GM18907 (cell line): ENCODE measurements at regions not wholly inside any gene's neighbourhood (a gene's known extent, or its start where the extent isn't known, plus 50 kb on each side); places are given as distances from the start of the nearest gene placed in this dataset.
"Not testable (repeated sequence)": the region's sequence is repeated elsewhere in the genome, so short reads cannot be mapped to it uniquely, and the experiment has no call there.

ENCODE experiments used
- ATAC-seq: cut with Tn5 transposase; IDR thresholded peaks from one replicate; pipeline ENCODE4 v1.9.1; 2021; ENCODE audit warnings: mild to moderate bottlenecking, moderate library complexity; ENCODE audit not compliant: unreplicated experiment

DNA sequence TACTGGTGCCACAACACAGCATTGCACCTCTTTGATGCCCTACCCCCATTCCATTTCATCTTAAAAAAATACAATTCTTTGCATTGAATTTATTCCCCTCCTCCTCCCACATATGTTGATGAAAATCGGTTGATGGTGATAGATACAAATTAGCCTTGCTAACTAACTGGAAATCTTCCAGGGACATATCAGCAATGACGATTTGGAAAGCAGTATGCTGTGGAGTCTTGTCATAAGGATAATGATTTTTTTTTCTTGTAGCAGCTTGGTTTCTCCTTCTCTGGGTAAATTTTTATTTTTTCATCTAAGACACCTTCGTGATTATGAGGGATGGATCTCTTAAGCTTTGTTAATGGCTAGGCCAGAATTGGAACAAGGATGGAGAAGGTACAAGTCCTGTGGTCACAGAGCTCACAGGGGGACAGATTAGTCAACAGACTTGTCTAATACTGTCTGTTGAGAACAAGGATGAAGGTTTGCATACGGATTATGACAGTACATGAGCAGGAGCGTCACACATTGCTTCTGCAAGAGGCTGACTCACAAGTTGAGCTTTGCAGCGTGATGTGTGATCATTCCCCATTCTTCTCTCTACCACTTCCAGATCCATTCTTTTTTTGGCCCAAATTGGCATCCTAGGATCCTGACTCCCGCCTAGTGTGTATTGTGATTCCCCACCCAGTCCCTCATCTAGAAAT is 233.1 kb upstream of the FERMT1 start:
- ATAC-seq, result no peak

DNA sequence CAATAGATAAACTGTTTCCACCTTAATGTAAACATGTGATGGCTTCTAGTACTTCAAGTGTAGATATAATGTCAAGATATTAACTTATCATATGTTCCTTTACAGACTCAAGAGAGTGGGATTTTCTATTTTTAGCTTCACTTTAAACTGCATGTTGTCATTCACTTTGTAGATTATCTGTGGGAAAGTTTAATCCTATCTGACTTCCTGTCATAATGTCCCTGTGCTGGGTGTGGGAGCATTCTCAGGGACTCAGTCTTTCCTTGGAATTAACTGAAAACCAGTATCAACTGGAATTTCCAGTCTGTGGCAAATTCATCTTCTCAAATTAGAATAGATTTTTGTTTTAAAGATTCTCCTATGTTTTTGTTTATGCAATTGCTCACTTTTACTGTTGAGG is 226.1 kb upstream of the FERMT1 start:
- no peak for ATAC-seq

DNA sequence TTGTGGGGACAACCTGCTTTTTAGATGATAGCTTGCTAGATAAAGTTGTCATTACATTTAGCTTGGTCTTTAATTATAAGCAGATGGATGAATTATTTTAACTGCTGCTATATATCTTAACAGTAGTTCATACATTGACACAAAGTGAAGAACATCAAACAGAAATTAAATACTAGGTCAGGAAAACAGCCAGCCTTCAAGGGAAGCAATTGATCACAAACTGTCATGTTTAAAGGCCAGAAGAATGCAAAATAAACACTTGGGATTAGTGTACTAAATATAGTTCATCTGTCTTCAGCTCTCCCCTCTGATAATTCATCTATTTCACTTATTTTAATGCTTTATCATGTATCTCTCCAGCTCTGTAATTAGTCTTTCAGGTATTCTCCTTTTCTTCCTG is 225.1 kb upstream of the FERMT1 start:
- ATAC-seq, result no peak

DNA sequence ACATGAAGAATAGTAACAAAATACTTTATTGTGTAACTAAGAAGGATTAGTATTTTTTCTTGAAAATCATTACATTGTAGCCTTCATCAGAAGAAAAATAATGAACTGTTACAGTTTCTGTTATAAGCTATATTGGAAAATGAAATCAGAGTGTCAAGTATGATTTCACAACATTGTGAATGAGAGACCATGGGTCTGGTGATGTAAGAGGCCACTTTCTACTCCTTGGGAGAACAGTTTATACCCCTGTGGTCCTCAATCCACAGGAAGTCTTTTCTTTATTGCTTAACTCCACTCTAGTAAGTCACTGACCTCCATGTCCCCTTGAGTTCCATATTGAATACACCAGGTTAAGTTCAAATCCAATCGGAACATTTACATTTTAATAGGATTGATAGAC is 218.7 kb upstream of the FERMT1 start:
- no peak for ATAC-seq

DNA sequence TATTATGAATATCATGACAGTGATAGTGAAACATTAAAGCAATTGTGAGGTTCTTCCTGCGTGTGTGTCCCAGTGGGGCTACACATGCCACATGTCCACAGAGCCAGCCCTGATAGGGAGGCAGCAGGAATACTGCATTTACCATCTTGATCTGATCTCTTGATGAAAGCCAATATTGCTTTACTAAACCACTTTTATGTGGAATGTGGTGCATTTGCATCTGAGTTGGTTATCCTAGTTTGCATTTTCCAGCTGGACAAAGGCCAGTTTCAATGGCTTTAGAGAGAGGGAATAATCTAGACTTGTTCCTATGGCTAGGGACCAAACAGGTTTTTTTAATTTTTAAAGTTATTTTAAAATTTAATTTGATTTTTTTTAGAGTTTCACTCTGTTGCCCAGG is 216.3 kb upstream of the FERMT1 start:
- ATAC-seq, result no peak

DNA sequence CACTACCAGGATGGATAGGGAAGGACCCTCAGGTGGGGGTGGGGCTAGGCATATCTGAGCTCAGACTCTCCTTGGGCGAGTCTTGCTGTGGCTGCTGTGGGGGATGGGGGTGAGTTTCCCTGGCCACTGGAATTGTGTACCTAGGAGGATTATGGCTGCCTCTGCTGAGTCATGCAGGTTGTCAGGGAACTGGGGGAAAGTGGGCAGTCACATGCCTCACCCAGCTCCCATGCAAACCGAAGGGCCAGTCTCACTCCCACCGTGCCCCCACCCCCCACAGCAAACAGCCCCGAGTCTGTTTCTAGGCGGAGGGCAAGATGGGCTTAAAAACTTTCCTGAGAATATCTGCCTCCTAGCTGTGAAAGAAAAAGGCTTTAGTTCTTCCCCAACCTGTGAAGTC is 210.3 kb upstream of the FERMT1 start:
- no peak for ATAC-seq

DNA sequence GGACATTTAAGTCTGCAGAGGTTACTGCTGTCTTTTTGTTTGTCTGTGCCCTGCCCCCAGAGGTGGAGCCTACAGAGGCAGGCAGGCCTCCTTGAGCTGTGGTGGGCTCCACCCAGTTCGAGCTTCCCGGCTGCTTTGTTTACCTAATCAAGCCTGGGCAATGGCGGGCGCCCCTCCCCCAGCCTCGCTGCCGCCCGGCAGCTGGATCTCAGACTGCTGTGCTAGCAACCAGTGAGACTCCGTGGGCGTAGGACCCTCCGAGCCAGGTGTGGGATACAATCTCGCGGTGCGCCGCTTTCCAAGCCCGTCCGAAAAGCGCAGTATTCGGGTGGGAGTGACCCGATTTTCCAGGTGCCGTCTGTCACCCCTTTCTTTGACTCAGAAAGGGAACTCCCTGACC is 198.4 kb upstream of the FERMT1 start:
- ATAC-seq, result not testable (repeated sequence)

DNA sequence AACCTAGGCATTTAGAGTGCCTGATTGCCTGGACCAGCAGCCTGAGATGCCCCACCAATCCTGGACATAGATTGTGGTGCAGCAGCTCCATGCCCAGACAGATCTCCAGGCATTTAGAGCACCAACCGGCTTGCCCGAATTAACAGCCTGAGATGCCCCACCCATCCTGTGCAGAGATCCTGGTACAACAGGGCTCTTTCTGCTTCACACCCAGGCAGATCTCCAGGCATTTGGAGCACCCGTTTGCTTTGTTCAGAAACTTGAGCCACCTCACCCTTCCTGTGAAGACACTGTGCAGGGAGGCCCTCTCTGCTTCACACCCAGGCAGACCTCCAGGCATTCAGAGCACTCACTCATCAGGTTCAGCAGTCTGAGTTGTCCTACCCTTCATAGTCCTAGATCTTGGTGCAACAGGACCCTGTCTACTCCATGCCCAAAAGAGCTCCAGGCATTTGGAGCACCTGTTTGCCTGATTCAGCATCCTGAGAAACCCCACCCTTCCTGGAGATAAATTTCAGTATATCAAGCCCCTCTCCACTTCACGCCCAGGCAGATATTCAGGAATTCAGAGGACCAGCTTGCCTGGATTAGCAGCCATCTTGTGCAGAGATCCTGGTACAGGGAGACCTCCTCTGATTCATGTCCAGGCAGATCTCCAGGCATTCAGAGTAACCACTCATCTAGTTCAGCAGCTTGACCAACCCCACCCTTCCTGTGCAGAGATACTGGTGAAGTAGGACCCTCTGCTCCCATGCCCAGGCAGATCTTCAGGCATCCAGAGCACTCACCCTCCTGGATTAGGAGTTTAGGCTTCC is 189.2 kb upstream of the FERMT1 start:
- no peak for ATAC-seq

DNA sequence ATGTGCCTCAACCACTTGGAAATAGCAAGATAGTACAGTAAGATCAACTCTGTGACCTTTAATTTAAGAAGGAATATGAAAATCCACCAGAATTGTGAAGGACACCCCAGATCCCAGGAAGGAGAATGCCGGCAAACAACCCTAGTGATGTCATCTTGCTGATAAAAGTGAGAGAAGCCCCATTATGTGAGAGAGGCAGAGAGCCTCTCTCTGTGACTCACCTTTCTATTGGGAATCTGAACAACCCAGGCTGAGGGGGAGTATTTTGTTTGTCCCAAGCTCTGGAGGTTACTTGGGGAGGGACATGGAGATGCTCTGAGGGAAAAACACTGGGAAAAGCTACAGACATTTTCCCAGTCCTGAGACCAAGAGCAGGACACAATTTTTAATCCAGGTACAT is 188.3 kb upstream of the FERMT1 start:
- ATAC-seq, result no peak

DNA sequence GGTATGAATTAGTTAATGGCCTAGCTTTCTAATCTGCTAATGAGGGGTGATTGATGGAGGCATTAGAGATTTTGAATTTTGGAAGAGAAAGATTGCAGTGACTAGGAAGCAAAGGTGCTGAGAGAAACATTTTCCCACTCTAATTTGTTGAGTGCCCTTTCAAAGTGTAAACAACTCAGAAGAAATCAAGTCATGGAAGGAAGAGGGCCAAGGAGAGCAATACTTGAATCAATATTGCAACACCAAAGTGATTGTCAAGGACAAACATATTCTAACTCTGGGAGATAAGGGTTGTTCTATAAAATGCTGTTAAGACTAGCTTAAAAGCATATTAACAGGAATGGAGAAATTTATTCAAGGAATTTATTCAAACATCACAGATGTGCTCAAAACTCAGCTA is 182.7 kb upstream of the FERMT1 start:
- ATAC-seq, result no peak

DNA sequence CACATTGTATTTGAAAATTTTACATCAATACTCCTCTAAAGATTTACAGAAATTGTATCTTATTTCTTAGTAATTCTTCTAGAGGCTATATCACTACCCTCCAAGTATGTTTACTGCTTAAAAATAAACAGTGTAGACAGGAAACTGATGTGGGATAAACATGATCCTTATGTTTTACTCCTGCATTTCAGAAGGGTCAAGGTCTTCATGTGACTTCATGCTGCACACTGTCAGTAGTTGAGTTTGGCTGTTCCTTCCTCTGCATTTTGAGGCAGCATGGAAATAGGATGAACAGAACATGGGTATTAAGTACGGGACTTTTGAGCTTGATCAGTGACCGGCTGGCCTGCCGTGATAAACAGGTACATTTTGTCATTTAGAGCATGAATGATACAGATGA is 179.2 kb upstream of the FERMT1 start:
- no peak for ATAC-seq

DNA sequence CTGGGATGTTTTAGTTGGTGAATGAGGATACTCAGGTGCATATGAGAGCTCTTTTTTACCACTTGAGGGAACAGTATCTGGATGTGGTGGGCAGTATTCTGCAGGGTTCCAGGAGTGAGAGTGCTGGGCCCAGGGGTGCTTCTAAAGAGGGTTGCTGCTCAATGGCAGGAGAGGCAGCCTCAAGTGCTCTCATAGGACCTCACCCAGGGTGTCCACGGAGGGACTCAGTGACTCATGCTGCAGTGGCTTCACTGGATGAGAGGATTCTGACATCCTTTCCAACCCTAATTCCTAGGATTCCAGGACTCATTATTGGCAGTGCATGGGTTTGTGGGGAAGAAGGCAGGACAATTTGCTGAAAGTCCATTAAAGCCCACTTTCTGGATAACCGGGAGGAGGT is 176.6 kb upstream of the FERMT1 start:
- ATAC-seq, result no peak

DNA sequence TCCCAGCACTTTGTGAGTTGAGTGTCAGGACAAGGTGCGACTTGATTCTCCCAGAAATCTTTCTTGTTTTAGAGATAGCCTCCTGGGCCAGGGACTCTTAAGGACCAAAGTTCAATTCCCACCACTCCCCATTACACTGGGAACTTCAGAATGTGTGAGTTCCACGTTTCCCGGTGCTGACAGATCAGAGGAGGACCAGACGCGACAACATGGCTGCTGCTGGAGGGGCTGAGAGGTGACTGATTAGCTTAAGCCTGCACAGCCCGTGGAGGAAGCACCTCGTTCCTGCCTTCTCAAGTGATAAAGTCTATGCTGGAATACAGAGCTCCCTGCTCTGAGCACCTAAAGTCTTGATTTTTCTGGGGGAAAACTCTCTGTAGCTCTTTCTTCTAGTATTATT is 175.2 kb upstream of the FERMT1 start:
- no peak for ATAC-seq

DNA sequence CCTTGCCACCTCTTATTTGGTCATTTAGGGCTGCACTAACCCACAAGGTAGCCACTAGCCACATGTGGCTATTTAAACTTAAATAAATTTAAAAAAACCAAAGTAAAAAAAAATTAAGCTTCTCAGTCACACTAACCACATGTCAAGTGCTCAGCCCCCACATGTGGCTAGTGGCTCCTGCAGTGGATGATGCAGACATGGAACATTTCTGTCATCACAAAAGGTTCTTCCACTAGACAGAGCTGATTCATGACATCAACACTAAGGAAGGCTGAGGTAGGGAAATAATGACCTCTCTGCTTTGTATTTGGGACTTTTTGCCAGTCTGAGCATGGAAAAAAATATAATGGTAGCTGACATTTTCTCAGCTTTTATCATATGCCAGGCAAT is 173.0 kb upstream of the FERMT1 start:
- no peak for ATAC-seq

DNA sequence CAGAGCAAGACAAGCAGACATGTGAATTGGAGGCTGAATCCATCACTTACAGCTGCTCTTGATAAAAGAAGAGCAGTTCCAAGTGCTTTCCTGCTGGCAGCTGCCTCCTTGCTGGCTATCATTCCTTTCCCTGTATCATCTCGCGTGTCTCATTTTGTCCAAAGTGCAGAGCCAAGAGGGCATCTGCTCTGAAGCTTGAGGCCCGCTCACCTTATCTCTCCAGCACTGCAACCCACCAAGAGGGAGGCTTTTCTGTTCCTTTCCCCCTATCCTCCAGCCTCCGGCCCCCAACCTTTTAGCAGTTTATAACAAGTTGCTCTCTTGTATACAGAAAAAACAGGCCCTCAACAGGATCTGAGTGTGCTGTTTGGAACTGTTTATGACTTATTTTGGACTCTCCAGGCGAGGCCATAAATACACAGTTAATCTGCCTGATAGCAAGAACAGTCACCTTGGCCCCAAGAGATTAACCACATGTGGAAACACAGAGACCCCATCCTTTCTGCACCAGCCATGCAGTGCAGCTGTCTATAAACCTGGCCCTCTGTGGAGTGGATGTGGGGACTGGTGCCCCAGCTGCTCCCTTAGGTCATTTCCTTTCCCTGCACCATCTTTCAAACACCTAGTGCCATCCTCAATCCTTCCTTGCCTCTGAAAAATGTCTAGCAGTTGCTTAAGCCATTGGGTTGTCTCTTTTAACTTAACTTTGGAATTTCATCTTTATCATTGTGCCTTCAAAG is 172.5 kb upstream of the FERMT1 start:
- ATAC-seq, result no peak

DNA sequence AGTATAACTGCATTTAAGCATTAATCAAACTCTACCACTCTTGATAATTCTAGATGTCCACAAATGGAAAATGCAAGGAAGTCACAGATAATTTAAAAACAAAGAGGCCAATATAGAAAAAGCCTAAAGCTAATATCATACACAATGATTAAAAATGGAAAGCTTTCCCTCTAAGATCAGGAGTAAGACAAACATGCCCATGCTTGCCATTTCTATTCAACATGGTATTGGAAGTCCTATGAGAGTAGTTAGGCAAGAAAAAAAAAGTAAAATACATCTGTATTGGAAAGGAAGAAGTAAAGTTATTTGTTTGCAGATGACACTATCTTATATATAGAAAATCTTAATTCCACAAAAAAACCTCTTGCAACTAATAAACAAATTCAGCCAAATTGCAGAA is 164.6 kb upstream of the FERMT1 start:
- ATAC-seq, result no peak

DNA sequence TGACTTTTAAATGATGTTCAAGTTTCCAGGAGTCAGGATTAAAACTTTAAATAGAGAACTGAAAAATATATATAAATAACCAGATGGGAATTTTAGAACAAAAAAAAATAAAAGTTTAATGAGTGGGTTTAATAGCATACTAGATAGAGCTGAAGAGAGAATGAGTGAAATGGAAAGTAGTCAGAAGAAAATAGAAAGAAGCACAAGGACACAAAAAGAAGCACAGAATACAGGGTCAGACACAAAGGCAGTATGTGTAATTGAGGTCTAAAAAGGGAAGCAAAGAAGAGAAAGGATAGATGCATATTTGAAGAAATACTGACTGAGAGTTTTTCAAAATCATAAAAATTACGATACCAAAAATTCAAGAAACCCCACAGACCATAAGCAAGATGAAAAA is 159.8 kb upstream of the FERMT1 start:
- ATAC-seq, result no peak

DNA sequence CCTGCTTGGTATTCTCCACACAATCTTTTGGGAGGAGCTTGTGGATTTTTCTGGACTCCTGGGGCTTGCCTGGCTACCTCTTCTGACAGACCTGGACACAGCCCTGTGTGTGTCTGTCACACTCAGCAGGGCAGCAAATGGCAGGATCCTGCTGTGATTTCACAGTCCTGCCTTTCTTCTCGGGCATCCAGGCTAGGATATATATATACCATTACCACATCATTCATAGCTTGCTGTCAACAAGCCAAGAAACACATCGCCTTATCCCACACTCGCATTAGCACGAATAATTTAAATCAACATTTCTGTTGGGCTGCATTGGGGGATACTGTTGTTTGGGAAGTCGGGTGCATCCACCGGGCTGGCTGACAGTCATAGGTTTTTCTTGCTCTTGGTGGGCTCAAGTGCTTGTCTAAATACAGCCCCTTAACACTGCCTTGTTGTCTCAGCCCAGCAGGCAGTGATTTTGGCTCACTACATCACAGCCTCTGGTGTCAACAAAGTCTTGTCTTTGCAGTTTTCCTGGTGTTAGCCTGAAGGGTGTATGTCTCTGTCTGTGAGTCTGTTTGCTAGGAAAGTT is 154.9 kb upstream of the FERMT1 start:
- no peak for ATAC-seq

DNA sequence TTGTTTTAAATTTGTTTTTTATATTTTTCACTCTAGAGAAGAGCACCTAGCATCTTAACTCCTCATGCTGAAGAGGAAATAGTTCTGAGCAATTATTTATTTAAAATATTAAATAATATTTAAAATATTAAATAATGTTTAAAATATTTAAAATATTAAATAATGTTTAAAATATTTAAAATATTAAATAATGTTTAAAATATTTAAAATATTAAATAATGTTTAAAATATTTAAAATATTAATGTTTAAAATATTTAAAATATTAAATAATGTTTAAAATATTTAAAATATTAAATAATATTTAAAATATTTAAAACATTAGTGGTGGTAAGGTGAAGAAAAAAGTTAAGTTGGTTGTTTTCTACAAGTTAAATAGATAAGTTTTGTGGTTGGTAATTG is 147.6 kb upstream of the FERMT1 start:
- ATAC-seq, result not testable (repeated sequence)

DNA sequence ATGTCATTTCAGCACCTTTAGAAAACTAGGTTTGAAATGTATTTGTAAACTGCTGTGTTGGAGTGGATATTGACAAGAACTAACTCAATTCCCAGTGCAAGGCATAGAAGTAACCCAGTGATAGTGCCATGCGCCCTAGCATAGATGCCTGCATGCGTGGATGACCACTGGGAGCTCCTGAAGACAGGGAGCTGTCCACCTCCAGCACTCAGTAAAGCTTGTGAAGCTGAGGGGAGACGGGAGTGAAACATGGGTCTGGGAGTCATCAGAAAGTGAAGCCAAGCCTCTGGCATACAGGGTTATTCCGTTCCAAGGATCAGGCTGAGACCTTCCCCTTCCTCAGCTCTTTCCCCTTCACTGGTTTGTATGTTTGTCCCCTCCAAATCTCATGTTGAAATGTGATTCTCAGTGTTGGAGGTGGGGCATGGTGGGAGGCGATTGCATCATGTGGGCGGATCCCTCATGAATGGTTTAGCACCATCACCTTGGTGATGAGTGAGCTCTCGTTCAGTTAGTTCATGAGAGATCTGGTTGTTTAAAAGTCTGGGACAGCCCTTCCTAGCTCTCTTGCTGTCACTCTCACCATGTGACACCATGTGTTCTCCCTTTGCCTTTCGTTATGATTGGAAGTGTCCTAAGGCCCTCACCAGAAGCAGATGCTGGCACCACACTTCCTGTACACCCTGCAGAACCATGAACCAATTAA is 146.5 kb upstream of the FERMT1 start:
- no peak for ATAC-seq
